ENCODE measurements at regions not wholly inside any gene's neighbourhood (a gene's known extent, or its start where the extent isn't known, plus 50 kb on each side); places are given as distances from the start of the nearest gene placed in this dataset.
"Not testable (repeated sequence)": the region's sequence is repeated elsewhere in the genome, so short reads cannot be mapped to it uniquely, and the experiment has no call there.

DNA sequence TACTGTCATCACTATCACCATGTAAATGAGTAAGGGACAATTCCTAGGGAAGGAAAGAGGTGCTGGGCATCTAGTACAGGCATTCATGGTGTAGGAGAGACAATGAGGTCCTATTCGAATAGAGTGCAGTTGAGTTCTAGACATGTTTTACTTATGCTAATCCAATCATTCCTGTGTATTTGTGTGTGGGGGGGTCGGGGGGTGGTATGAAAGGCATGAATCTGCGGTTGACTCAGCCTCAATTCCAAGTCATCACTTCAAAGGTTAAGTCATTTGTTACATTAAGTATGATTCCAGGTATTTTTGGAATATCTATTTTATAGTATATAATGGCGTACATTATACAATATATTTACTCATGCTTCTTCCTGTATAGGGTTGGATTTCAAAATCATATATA lies 163.1 kb upstream of the GALNT15 start:
- H3K4me3 ChIP-seq (ENCODE audit: low read length in 3 of 3), result no peak overlapping the region
- no peak overlapping the region for H3K27ac ChIP-seq (ENCODE audit: low read depth in 2 of 2, low read length in 2 of 2)
- no peaks in the 10 kb centered on the region for H3K36me3 ChIP-seq (ENCODE audit: control insufficient read depth in 2 of 3, insufficient read depth in 3 of 3, low read length in 3 of 3)
- peaks cover 0 to 14% (median 0%) of the 10 kb centered on the region in 3 donors for H3K9me3 ChIP-seq (ENCODE audit: control insufficient read depth in 2 of 3, insufficient read depth in 1 of 3, low read length in 3 of 3)
- intact Hi-C loops (cut with DNase I), result no loop called here
- DNase-seq (no peak), FAIRE-seq (no peak)
- no peaks in the 10 kb centered on the region for H3K27me3 ChIP-seq (ENCODE audit: control insufficient read depth, insufficient read depth, low read length)
- H3K9ac ChIP-seq (ENCODE audit: low read length in 3 of 3), result no peak overlapping the region
- TF ChIP-seq, protein P1, sequence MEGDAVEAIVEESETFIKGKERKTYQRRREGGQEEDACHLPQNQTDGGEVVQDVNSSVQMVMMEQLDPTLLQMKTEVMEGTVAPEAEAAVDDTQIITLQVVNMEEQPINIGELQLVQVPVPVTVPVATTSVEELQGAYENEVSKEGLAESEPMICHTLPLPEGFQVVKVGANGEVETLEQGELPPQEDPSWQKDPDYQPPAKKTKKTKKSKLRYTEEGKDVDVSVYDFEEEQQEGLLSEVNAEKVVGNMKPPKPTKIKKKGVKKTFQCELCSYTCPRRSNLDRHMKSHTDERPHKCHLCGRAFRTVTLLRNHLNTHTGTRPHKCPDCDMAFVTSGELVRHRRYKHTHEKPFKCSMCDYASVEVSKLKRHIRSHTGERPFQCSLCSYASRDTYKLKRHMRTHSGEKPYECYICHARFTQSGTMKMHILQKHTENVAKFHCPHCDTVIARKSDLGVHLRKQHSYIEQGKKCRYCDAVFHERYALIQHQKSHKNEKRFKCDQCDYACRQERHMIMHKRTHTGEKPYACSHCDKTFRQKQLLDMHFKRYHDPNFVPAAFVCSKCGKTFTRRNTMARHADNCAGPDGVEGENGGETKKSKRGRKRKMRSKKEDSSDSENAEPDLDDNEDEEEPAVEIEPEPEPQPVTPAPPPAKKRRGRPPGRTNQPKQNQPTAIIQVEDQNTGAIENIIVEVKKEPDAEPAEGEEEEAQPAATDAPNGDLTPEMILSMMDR (IDR thresholded peaks at IDR 0.05; ENCODE audit: borderline replicate concordance, extremely low read depth, insufficient read depth), result no peak
- no peaks in the 10 kb centered on the region for H3K4me1 ChIP-seq (ENCODE audit: control insufficient read depth in 2 of 3, insufficient read depth in 2 of 3, low read depth in 1 of 3, low read length in 3 of 3)

DNA sequence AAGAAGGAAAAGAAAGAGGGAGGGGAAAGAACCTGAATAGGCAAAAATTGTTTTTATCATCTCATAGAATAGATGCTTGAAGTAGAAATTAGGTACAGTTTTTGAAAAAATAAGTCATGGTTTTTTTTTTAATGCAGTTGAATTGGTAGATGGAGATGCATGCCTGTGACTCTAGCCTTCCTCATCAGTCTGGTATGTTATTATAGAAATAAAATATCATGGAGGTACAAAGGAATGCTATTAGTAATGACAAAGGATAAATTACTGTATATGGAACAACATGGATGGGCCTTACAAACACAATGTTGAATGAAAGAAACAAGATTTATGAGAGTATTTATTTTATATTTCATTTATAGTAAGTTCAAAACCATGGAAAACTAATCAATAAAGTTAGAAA lies 162.4 kb upstream of the GALNT15 start:
- Histone ChIP-seq H3K27me3 (ENCODE audit: control insufficient read depth, insufficient read depth, low read length) (no peaks in the 10 kb centered on the region), H3K9ac (ENCODE audit: low read length in 3 of 3) (no peak overlapping the region), H3K36me3 (ENCODE audit: control insufficient read depth in 2 of 3, insufficient read depth in 3 of 3, low read length in 3 of 3) (no peaks in the 10 kb centered on the region), H3K4me3 (ENCODE audit: low read length in 3 of 3) (no peak overlapping the region), H3K27ac (ENCODE audit: low read depth in 2 of 2, low read length in 2 of 2) (no peak overlapping the region), H3K4me1 (ENCODE audit: control insufficient read depth in 2 of 3, insufficient read depth in 2 of 3, low read depth in 1 of 3, low read length in 3 of 3) (no peaks in the 10 kb centered on the region), H3K9me3 (ENCODE audit: control insufficient read depth in 2 of 3, insufficient read depth in 1 of 3, low read length in 3 of 3) (peaks cover 0 to 14% (median 0%) of the 10 kb centered on the region in 3 donors)
- DNase-seq (no peak), FAIRE-seq (no peak)
- intact Hi-C loops (cut with DNase I), result no loop called here
- TF ChIP-seq, protein P1 (IDR thresholded peaks at IDR 0.05; ENCODE audit: borderline replicate concordance, extremely low read depth, insufficient read depth), result no peak

DNA sequence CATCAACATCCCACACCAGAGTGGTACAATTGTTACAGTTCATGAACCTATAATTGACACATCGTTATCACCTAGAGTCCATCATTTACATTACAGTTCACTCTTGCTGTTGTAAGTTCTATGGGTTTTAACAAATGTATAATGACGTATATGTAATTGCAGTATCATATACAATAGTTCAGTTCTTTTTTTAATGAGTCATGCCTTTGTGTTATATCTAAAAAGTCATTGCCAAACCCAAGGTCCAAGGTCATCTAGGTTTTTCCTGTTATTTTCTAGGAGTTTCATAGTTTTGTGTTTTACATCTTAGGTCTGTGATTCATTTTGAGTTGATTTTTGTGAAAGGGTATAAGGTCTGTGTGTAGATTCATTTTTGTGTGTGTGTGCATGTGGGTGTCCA lies 160.9 kb upstream of the GALNT15 start:
- Histone ChIP-seq H3K27ac (ENCODE audit: low read depth in 2 of 2, low read length in 2 of 2) (no peak overlapping the region), H3K4me1 (ENCODE audit: control insufficient read depth in 2 of 3, insufficient read depth in 2 of 3, low read depth in 1 of 3, low read length in 3 of 3) (no peaks in the 10 kb centered on the region), H3K9me3 (ENCODE audit: control insufficient read depth in 2 of 3, insufficient read depth in 1 of 3, low read length in 3 of 3) (no peaks in the 10 kb centered on the region), H3K27me3 (ENCODE audit: control insufficient read depth, insufficient read depth, low read length) (no peaks in the 10 kb centered on the region), H3K9ac (ENCODE audit: low read length in 3 of 3) (no peak overlapping the region), H3K4me3 (ENCODE audit: low read length in 3 of 3) (no peak overlapping the region), H3K36me3 (ENCODE audit: control insufficient read depth in 2 of 3, insufficient read depth in 3 of 3, low read length in 3 of 3) (no peaks in the 10 kb centered on the region)
- no peak for DNase-seq
- TF ChIP-seq, protein P1 (IDR thresholded peaks at IDR 0.05; ENCODE audit: borderline replicate concordance, extremely low read depth, insufficient read depth), result no peak
- intact Hi-C loops (cut with DNase I), result no loop called here
- FAIRE-seq, result no peak

DNA sequence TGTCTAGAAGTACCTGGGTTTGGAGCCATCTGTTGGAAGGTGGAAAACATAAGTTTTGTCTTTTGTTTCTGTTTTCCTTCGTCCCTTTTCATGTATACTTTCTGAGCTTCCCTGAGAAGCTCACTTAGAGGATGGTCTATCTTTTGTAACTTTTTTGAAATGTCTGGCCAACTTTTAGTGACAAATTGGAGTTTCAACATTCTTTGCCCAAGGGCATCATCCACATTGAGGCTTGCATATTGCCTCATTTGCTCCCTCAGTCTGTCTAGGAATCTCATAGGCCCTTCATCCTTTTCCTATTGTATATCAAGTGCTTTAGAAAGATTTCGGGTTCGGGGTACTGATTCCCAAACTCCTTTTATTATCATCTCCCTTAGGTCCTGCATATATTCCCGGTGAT lies 152.7 kb upstream of the GALNT15 start:
- not testable (repeated sequence) for FAIRE-seq

DNA sequence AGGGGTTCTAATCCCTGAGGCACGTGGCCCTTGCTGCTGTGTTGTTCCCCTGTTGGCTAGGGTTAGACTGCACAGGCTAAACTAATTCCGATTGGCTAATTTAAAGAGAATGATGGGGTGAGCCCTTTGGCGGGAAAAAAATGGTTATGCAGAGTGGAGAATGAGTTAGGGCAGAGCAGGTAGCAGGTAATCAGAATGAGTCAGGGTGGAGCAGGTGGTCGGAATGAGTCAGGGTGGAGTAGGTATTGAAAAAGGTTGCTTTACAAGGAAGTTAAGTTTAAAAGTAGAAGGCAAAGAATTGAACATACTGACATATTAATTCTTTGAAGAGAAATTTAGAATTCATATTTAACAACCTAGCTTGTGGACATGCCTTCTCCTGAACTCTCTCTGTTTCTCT lies 150.6 kb upstream of the GALNT15 start:
- H3K27me3 ChIP-seq (ENCODE audit: control insufficient read depth, insufficient read depth, low read length); DNase-seq; H3K4me3 ChIP-seq (ENCODE audit: low read length in 3 of 3); H3K27ac ChIP-seq (ENCODE audit: low read depth in 2 of 2, low read length in 2 of 2); H3K9me3 ChIP-seq (ENCODE audit: control insufficient read depth in 2 of 3, insufficient read depth in 1 of 3, low read length in 3 of 3); intact Hi-C loops (cut with DNase I); H3K9ac ChIP-seq (ENCODE audit: low read length in 3 of 3); FAIRE-seq; H3K4me1 ChIP-seq (ENCODE audit: control insufficient read depth in 2 of 3, insufficient read depth in 2 of 3, low read depth in 1 of 3, low read length in 3 of 3); H3K36me3 ChIP-seq (ENCODE audit: control insufficient read depth in 2 of 3, insufficient read depth in 3 of 3, low read length in 3 of 3): not testable (repeated sequence)

More for the DNA sequence above, 152.7 kb upstream of the GALNT15 start:
- DNase-seq; H3K4me3 ChIP-seq (ENCODE audit: low read length in 3 of 3); H3K27me3 ChIP-seq (ENCODE audit: control insufficient read depth, insufficient read depth, low read length); H3K9me3 ChIP-seq (ENCODE audit: control insufficient read depth in 2 of 3, insufficient read depth in 1 of 3, low read length in 3 of 3); H3K4me1 ChIP-seq (ENCODE audit: control insufficient read depth in 2 of 3, insufficient read depth in 2 of 3, low read depth in 1 of 3, low read length in 3 of 3); intact Hi-C loops (cut with DNase I); H3K9ac ChIP-seq (ENCODE audit: low read length in 3 of 3); H3K27ac ChIP-seq (ENCODE audit: low read depth in 2 of 2, low read length in 2 of 2); H3K36me3 ChIP-seq (ENCODE audit: control insufficient read depth in 2 of 3, insufficient read depth in 3 of 3, low read length in 3 of 3): not testable (repeated sequence)

All from kidney (tissue), 13 donors.